ENCODE measurements at regions not wholly inside any gene's neighbourhood (a gene's known extent, or its start where the extent isn't known, plus 50 kb on each side); places are given as distances from the start of the nearest gene placed in this dataset.

DNA sequence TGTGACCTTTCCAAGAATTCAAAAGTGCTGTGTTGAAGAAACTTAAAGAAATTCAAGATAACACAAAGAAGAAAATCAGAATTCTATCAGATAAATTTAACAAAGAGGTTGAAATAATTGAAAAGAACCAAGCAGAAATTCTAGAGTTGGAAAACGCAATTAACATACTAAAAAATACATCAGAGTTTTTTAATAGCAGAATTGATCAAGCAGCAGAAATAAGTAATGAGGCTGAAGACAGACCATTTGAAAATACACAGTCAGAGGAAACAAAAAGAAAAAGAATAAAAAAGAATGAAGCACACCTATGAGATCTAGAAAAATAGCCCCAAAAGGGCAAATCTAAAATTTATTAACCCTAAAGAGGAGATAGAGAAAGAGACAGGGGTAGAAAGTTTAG is 218.1 kb upstream of the KAZN start:
- Histone ChIP-seq H2AFZ (ENCODE audit: insufficient read depth, low read depth, low read length, poor library complexity, severe bottlenecking) (no peak overlapping the region), H3K9me3 (ENCODE audit: control extremely low read depth in 1 of 3, control insufficient read depth in 2 of 3, insufficient read depth in 1 of 3, low read length in 2 of 3) (peaks cover 1 to 19% (median 15%) of the 10 kb centered on the region in 3 donors), H3K79me2 (ENCODE audit: control insufficient read depth, insufficient read depth, low read length) (no peaks in the 10 kb centered on the region), H3K27me3 (replicated peaks in 1 of 4; ENCODE audit: control extremely low read depth in 1 of 4, control insufficient read depth in 3 of 4, insufficient read depth in 4 of 4, low read length in 3 of 4) (no peaks in the 10 kb centered on the region), H4K20me1 (ENCODE audit: control insufficient read depth, insufficient read depth, low read length, poor library complexity, severe bottlenecking) (no peaks in the 10 kb centered on the region), H3K36me3 (replicated peaks in 1 of 2; ENCODE audit: control extremely low read depth in 1 of 2, control insufficient read depth in 1 of 2, extremely low read depth in 1 of 2, insufficient read depth in 2 of 2, low read length in 1 of 2) (no peaks in the 10 kb centered on the region), H3K27ac (ENCODE audit: low read length in 2 of 2) (no peak overlapping the region), H3K4me3 (ENCODE audit: control extremely low read depth in 1 of 5, extremely low read depth in 1 of 5, insufficient read depth in 1 of 5, low read depth in 2 of 5, low read length in 4 of 5) (no peak overlapping the region), H3K4me1 (ENCODE audit: control insufficient read depth in 2 of 2, insufficient read depth in 2 of 2, low read length in 2 of 2) (no peaks in the 10 kb centered on the region), H3K4me2 (replicated peaks; ENCODE audit: low read depth, low read length, poor library complexity, severe bottlenecking) (no peak overlapping the region), H3K9ac (ENCODE audit: low read length) (no peak overlapping the region)
- Mint-ChIP-seq H3K4me3 (no peak overlapping the region), H3K27ac (no peak overlapping the region), H3K4me1 (no peaks in the 10 kb centered on the region), H3K27me3 (no peaks in the 10 kb centered on the region), H3K9me3 (ENCODE audit: insufficient read depth) (peaks cover 11% of the 10 kb centered on the region)
- ATAC-seq (ENCODE audit: low read depth) (no peak), DNase-seq (no peak)
- CTCF ChIA-PET: no interaction called here
- intact Hi-C loops (cut with micrococcal nuclease): no loop called here
- POLR2A ChIA-PET: no interaction called here
- WGBS (ENCODE audit: insufficient coverage): no CpG with 5 or more reads among the region's 1 CpG
- no peak for TF ChIP-seq EZH2 (IDR thresholded peaks at IDR 0.05; ENCODE audit: borderline replicate concordance, insufficient read depth, low read depth, low read length, poor library complexity, severe bottlenecking)

DNA sequence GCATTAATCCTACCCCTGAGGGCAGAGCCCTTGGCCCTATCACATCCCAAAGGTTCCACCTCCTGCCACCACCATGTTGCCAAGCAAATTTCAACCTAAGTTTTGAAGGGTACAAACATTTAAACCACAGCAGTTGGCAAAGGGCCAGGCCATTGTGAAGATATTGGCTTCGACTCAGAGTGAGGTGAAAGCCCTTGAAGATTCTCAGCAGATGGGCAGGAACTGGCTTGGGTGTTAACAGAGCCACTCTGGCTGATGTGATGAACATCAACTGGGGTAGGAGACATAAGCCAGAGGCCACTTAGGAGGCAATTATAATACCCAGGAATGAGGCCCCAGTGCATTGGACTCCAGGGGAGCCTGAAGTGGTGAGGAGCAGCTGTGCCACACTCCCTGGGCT is 207.7 kb upstream of the KAZN start:
- Histone ChIP-seq H3K4me2 (replicated peaks; ENCODE audit: low read depth, low read length, poor library complexity, severe bottlenecking) (no peak overlapping the region), H3K9me3 (ENCODE audit: control extremely low read depth in 1 of 3, control insufficient read depth in 2 of 3, insufficient read depth in 1 of 3, low read length in 2 of 3) (no peaks in the 10 kb centered on the region), H3K9ac (ENCODE audit: low read length) (no peak overlapping the region), H2AFZ (ENCODE audit: insufficient read depth, low read depth, low read length, poor library complexity, severe bottlenecking) (no peak overlapping the region), H3K27ac (ENCODE audit: low read length in 2 of 2) (no peak overlapping the region), H3K4me3 (ENCODE audit: control extremely low read depth in 1 of 5, extremely low read depth in 1 of 5, insufficient read depth in 1 of 5, low read depth in 2 of 5, low read length in 4 of 5) (no peak overlapping the region), H3K27me3 (replicated peaks in 1 of 4; ENCODE audit: control extremely low read depth in 1 of 4, control insufficient read depth in 3 of 4, insufficient read depth in 4 of 4, low read length in 3 of 4) (peaks cover 0 to 3% (median 0%) of the 10 kb centered on the region in 4 experiments), H3K79me2 (ENCODE audit: control insufficient read depth, insufficient read depth, low read length) (no peaks in the 10 kb centered on the region), H4K20me1 (ENCODE audit: control insufficient read depth, insufficient read depth, low read length, poor library complexity, severe bottlenecking) (no peaks in the 10 kb centered on the region), H3K4me1 (ENCODE audit: control insufficient read depth in 2 of 2, insufficient read depth in 2 of 2, low read length in 2 of 2) (no peaks in the 10 kb centered on the region), H3K36me3 (replicated peaks in 1 of 2; ENCODE audit: control extremely low read depth in 1 of 2, control insufficient read depth in 1 of 2, extremely low read depth in 1 of 2, insufficient read depth in 2 of 2, low read length in 1 of 2) (no peaks in the 10 kb centered on the region)
- Mint-ChIP-seq H3K27me3 (peaks cover 4% of the 10 kb centered on the region), H3K4me1 (no peaks in the 10 kb centered on the region), H3K27ac (no peak overlapping the region), H3K9me3 (ENCODE audit: insufficient read depth) (no peaks in the 10 kb centered on the region), H3K4me3 (no peak overlapping the region)
- DNase-seq (no peak), ATAC-seq (ENCODE audit: low read depth) (no peak)
- WGBS (ENCODE audit: insufficient coverage): 9% methylated on average over 1 of the region's 1 CpG
- POLR2A ChIA-PET: no interaction called here
- CTCF ChIA-PET: no interaction called here
- intact Hi-C loops (cut with micrococcal nuclease): no loop called here
- TF ChIP-seq, protein P1, sequence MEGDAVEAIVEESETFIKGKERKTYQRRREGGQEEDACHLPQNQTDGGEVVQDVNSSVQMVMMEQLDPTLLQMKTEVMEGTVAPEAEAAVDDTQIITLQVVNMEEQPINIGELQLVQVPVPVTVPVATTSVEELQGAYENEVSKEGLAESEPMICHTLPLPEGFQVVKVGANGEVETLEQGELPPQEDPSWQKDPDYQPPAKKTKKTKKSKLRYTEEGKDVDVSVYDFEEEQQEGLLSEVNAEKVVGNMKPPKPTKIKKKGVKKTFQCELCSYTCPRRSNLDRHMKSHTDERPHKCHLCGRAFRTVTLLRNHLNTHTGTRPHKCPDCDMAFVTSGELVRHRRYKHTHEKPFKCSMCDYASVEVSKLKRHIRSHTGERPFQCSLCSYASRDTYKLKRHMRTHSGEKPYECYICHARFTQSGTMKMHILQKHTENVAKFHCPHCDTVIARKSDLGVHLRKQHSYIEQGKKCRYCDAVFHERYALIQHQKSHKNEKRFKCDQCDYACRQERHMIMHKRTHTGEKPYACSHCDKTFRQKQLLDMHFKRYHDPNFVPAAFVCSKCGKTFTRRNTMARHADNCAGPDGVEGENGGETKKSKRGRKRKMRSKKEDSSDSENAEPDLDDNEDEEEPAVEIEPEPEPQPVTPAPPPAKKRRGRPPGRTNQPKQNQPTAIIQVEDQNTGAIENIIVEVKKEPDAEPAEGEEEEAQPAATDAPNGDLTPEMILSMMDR (IDR thresholded peaks at IDR 0.05): no peak
- TF ChIP-seq EZH2 (IDR thresholded peaks at IDR 0.05; ENCODE audit: borderline replicate concordance, insufficient read depth, low read depth, low read length, poor library complexity, severe bottlenecking): no peak

All from B cell (primary cell).